ENCODE measurements at regions not wholly inside any gene's neighbourhood (a gene's known extent, or its start where the extent isn't known, plus 50 kb on each side); places are given as distances from the start of the nearest gene placed in this dataset.

- no peak for ATAC-seq (ENCODE audit: low FRiP score in 2 of 2)
- no peak overlapping the region for H3K27ac ChIP-seq
- H3K4me3 ChIP-seq = no peak overlapping the region
- no peaks in the 10 kb centered on the region for H3K27me3 ChIP-seq
- 84 to 86% methylated on average over 3 of the region's 3 CpGs for WGBS, 2 donors
- no peaks in the 10 kb centered on the region for H3K4me1 ChIP-seq
- no peak for DNase-seq
- TF ChIP-seq, protein P1, sequence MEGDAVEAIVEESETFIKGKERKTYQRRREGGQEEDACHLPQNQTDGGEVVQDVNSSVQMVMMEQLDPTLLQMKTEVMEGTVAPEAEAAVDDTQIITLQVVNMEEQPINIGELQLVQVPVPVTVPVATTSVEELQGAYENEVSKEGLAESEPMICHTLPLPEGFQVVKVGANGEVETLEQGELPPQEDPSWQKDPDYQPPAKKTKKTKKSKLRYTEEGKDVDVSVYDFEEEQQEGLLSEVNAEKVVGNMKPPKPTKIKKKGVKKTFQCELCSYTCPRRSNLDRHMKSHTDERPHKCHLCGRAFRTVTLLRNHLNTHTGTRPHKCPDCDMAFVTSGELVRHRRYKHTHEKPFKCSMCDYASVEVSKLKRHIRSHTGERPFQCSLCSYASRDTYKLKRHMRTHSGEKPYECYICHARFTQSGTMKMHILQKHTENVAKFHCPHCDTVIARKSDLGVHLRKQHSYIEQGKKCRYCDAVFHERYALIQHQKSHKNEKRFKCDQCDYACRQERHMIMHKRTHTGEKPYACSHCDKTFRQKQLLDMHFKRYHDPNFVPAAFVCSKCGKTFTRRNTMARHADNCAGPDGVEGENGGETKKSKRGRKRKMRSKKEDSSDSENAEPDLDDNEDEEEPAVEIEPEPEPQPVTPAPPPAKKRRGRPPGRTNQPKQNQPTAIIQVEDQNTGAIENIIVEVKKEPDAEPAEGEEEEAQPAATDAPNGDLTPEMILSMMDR (IDR thresholded peaks at IDR 0.05) = no peak
- TF ChIP-seq EP300 (IDR thresholded peaks at IDR 0.05) = no peak
- TF ChIP-seq POLR2AphosphoS5 (IDR thresholded peaks at IDR 0.05) = no peak
- TF ChIP-seq POLR2A (IDR thresholded peaks at IDR 0.05) = no peak
- H3K9me3 ChIP-seq = no peaks in the 10 kb centered on the region
- no peaks in the 10 kb centered on the region for H3K36me3 ChIP-seq
These were observed 664.7 kb downstream of the MECOM start for GRCh38 chr3:168998792-168999191.

DNA sequence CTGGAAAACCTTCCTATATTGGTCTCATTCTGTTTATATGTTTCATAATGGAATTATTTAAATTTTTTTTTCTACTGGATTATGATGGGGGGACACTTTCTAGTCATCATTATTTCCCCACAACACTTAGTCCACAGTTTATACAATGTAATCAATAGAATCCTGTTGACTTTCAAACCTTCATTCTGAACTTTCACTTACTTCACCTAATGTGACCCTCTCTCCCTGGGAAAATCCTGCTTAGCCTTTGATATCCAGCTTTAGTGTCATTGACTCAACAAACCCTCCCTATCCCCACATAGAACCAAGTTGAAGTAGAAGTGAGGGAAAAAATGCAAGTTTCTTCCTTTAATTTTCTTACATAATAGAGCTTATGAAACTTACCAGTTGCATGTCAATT, 666.0 kb downstream of the MECOM start:
- H3K4me1 ChIP-seq = no peaks in the 10 kb centered on the region
- no peaks in the 10 kb centered on the region for H3K27me3 ChIP-seq
- H3K36me3 ChIP-seq = no peaks in the 10 kb centered on the region
- no peak for TF ChIP-seq POLR2AphosphoS5 (IDR thresholded peaks at IDR 0.05)
- TF ChIP-seq, protein P1 (IDR thresholded peaks at IDR 0.05) = no peak
- TF ChIP-seq EP300 (IDR thresholded peaks at IDR 0.05) = no peak
- TF ChIP-seq POLR2A (IDR thresholded peaks at IDR 0.05) = no peak
- DNase-seq (no peak), ATAC-seq (ENCODE audit: low FRiP score in 2 of 2) (no peak)
- no peak overlapping the region for H3K4me3 ChIP-seq
- H3K9me3 ChIP-seq = no peaks in the 10 kb centered on the region
- no peak overlapping the region for H3K27ac ChIP-seq

DNA sequence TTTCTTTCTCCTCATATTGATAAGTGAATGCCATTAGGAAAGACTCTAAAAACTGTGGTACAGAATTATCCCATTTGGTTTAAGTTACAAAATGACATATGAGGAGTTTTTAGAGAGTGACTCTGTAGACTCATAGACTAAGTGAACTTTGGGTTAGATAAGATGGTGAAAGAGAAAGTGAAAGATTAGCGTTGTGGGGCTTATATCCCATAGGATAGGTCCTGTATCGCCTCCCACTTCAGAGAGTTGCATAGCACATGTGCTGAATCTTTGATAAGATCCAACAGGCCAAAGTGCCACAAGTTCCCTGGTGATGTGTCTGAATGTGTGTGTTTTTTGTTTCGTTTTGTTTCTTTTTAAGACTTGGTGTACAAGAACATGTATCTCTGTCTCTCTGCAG, 666.9 kb downstream of the MECOM start:
- H3K27ac ChIP-seq = no peak overlapping the region
- TF ChIP-seq, protein P1 (IDR thresholded peaks at IDR 0.05) = no peak
- TF ChIP-seq POLR2AphosphoS5 (IDR thresholded peaks at IDR 0.05) (no peak), EP300 (IDR thresholded peaks at IDR 0.05) (no peak), POLR2A (IDR thresholded peaks at IDR 0.05) (no peak)
- WGBS, 2 donors = 84 to 90% methylated on average over 3 of the region's 3 CpGs
- no peaks in the 10 kb centered on the region for H3K4me1 ChIP-seq
- ATAC-seq (ENCODE audit: low FRiP score in 2 of 2) (no peak), DNase-seq (no peak)
- no peaks in the 10 kb centered on the region for H3K9me3 ChIP-seq
- no peak overlapping the region for H3K4me3 ChIP-seq
- H3K36me3 ChIP-seq = no peaks in the 10 kb centered on the region
- no peaks in the 10 kb centered on the region for H3K27me3 ChIP-seq

- ATAC-seq (ENCODE audit: low FRiP score in 2 of 2) (no peak), DNase-seq (no peak)
- Histone ChIP-seq H3K27me3 (no peaks in the 10 kb centered on the region), H3K36me3 (no peaks in the 10 kb centered on the region), H3K27ac (no peak overlapping the region), H3K9me3 (no peaks in the 10 kb centered on the region), H3K4me1 (no peaks in the 10 kb centered on the region), H3K4me3 (no peak overlapping the region)
- WGBS, 2 donors = 90% methylated on average over 6 of the region's 6 CpGs
- TF ChIP-seq, protein P1 (IDR thresholded peaks at IDR 0.05) = no peak
- TF ChIP-seq POLR2A (IDR thresholded peaks at IDR 0.05) (no peak), POLR2AphosphoS5 (IDR thresholded peaks at IDR 0.05) (no peak), EP300 (IDR thresholded peaks at IDR 0.05) (no peak)
These were observed 668.4 kb downstream of the MECOM start for GRCh38 chr3:168995129-168995528.

GRCh38 chr3:168991803-168992202, 671.7 kb downstream of the MECOM start:
- DNase-seq (no peak), ATAC-seq (ENCODE audit: low FRiP score in 2 of 2) (no peak)
- Histone ChIP-seq H3K36me3 (no peaks in the 10 kb centered on the region), H3K27ac (no peak overlapping the region), H3K27me3 (no peaks in the 10 kb centered on the region), H3K4me3 (no peak overlapping the region), H3K9me3 (no peaks in the 10 kb centered on the region), H3K4me1 (no peaks in the 10 kb centered on the region)
- TF ChIP-seq, protein P1 (IDR thresholded peaks at IDR 0.05) = no peak
- TF ChIP-seq POLR2AphosphoS5 (IDR thresholded peaks at IDR 0.05) = no peak
- TF ChIP-seq POLR2A (IDR thresholded peaks at IDR 0.05) = no peak
- no peak for TF ChIP-seq EP300 (IDR thresholded peaks at IDR 0.05)

All from upper lobe of left lung (tissue), 6 donors.